Upper lobe of left lung (tissue), 4 donors: ENCODE measurements at regions not wholly inside any gene's neighbourhood (a gene's known extent, or its start where the extent isn't known, plus 50 kb on each side); places are given as distances from the start of the nearest gene placed in this dataset.

ENCODE experiments used
- POLR2A ChIP-seq, 4 donors: fragments of 450-650 bp; IDR thresholded peaks; one replicate each; pipeline ENCODE4 v1.5.1; 2016 to 2017; ENCODE audit warnings: antibody characterized with exemption in 4 of 4, mild to moderate bottlenecking in 2 of 4
- TF ChIP-seq, protein P1 (sequence below), 6 experiments: fragments of 450-650 bp in 4 of 6; fragments of 200-600 bp in 2 of 6; sonication (generic) in 2 of 6; IDR thresholded peaks; one replicate each; pipeline ENCODE4 v1.5.1; 2016 to 2019; ENCODE audit warnings: antibody characterized with exemption in 6 of 6

DNA sequence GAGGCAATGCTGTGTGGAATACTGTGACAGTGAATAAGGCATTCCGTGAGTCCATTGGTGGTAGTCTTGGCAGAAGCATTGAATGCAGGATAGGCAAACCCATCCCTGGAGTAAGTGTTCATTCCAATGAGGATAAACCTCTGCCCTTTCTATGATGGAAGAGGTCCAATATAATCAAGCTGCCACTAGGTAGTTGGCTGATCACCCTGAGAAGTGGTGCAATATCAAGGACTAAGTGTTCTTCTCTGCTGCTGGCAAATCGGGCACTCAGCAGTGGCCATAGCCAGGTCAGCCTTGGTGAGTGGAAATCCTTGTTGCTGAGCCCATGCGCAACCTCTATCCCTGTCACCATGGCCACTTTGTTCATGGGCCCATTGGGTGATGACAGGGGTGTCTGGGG lies 70.1 kb downstream of the FBXO4 start:
- TF ChIP-seq, protein P1, sequence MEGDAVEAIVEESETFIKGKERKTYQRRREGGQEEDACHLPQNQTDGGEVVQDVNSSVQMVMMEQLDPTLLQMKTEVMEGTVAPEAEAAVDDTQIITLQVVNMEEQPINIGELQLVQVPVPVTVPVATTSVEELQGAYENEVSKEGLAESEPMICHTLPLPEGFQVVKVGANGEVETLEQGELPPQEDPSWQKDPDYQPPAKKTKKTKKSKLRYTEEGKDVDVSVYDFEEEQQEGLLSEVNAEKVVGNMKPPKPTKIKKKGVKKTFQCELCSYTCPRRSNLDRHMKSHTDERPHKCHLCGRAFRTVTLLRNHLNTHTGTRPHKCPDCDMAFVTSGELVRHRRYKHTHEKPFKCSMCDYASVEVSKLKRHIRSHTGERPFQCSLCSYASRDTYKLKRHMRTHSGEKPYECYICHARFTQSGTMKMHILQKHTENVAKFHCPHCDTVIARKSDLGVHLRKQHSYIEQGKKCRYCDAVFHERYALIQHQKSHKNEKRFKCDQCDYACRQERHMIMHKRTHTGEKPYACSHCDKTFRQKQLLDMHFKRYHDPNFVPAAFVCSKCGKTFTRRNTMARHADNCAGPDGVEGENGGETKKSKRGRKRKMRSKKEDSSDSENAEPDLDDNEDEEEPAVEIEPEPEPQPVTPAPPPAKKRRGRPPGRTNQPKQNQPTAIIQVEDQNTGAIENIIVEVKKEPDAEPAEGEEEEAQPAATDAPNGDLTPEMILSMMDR (IDR thresholded peaks at IDR 0.05), result no peak
- no peak for TF ChIP-seq POLR2A (IDR thresholded peaks at IDR 0.05)
